A549 (cell line): ENCODE measurements at regions not wholly inside any gene's neighbourhood (a gene's known extent, or its start where the extent isn't known, plus 50 kb on each side); places are given as distances from the start of the nearest gene placed in this dataset.

Experiments used
- ATAC-seq, 2 experiments: fragments of 200-7000 bp in 1 of 2; fragments of >200 bp in 1 of 2; cut with Nextera tagmentation in 1 of 2; cut with Tn5 transposase in 1 of 2; 3 replicates each; pipeline versions ENCODE4 v1.8.0 to v1.9.1; 2018 to 2020; ENCODE audit warnings: mild to moderate bottlenecking in 1 of 2, moderate library complexity in 1 of 2
- CTCF ChIA-PET: fragments of 300-600 bp; sonication (Branson Sonifier 250); formaldehyde crosslinking; extraction: SDS; loops from one replicate; lab custom pipeline; 2021; ENCODE audit warnings: antibody characterized with exemption, inconsistent platforms; lab: Yijun Ruan, JAX
- POLR2A ChIA-PET: fragments of 350-600 bp; formaldehyde crosslinking; extraction: SDS; loops from one replicate; lab custom pipeline; 2021; ENCODE audit warnings: antibody characterized with exemption, inconsistent platforms; lab: Yijun Ruan, JAX
- DNase-seq, 2 experiments: peaks; one replicate each; pipeline versions ENCODE4 v3.0.0 to v3.0.0-alpha.2; 2011 to 2016; ENCODE audit warnings: low read depth in 1 of 2, low spot score in 1 of 2
- FAIRE-seq: peaks from 2 replicates; lab custom pipeline; 2011; peaks lifted over from hg19 to GRCh38; lab: Jason Lieb, UNC
- H3K27ac ChIP-seq, 2 experiments: fragments of >200 bp; sonication (Bioruptor Twin); formaldehyde crosslinking; 3 replicates each; pipeline ENCODE4 v1.5.1; 2016 to 2017
- H3K4me1 ChIP-seq: fragments of >200 bp; sonication (Bioruptor Twin); formaldehyde crosslinking; 3 replicates; pipeline ENCODE4 v1.6.1; 2016
- H3K4me2 ChIP-seq: fragments of >200 bp; sonication (Bioruptor Twin); formaldehyde crosslinking; 3 replicates; pipeline ENCODE4 v1.6.1; 2016
- H3K4me3 ChIP-seq: fragments of >200 bp; sonication (Bioruptor Twin); formaldehyde crosslinking; 3 replicates; pipeline ENCODE4 v1.5.1; 2016
- H3K9me3 ChIP-seq: fragments of >200 bp; sonication (Bioruptor Twin); formaldehyde crosslinking; 3 replicates; pipeline ENCODE4 v1.6.1; 2016
- BHLHE40 ChIP-seq: IDR thresholded peaks from 2 replicates; pipeline ENCODE4 v1.6.1; 2012; ENCODE audit warnings: low read depth, low read length, inconsistent platforms
- EHF ChIP-seq: fragments of 250-450 bp; sonication (Bioruptor Pico); IDR thresholded peaks from 2 replicates; pipeline ENCODE4 v1.5.0; 2020; ENCODE audit warnings: mild to moderate bottlenecking
- ESRRA ChIP-seq: fragments of 150-350 bp; IDR thresholded peaks from 2 replicates; pipeline ENCODE4 v1.6.1; 2014; ENCODE audit warnings: mild to moderate bottlenecking, low read length, borderline replicate concordance
- FOSL2 ChIP-seq, 2 experiments: fragments of 450-650 bp in 1 of 2; fragments of >200 bp in 1 of 2; sonication (Bioruptor Twin) in 1 of 2; formaldehyde crosslinking; IDR thresholded peaks; 2 replicates each; pipeline versions ENCODE4 v1.5.0 to v1.6.1; 2016 to 2020; ENCODE audit warnings: mild to moderate bottlenecking in 1 of 2, moderate library complexity in 1 of 2
- FOXS1 ChIP-seq: fragments of 250-450 bp; sonication (Bioruptor Pico); IDR thresholded peaks from 2 replicates; pipeline ENCODE4 v1.5.0; 2020; ENCODE audit warnings: mild to moderate bottlenecking, moderate library complexity
- HEYL ChIP-seq: fragments of 250-450 bp; sonication (Bioruptor Pico); IDR thresholded peaks from 2 replicates; pipeline ENCODE4 v1.8.0; 2021; ENCODE audit warnings: mild to moderate bottlenecking, moderate library complexity
- HOXA7 ChIP-seq: fragments of 250-450 bp; sonication (Bioruptor Pico); IDR thresholded peaks from 2 replicates; pipeline ENCODE4 v1.5.0; 2020; ENCODE audit warnings: mild to moderate bottlenecking, moderate library complexity
- HOXB13 ChIP-seq: fragments of 250-450 bp; sonication (Bioruptor Pico); IDR thresholded peaks from 2 replicates; pipeline ENCODE4 v1.5.0; 2020; ENCODE audit warnings: low read depth, mild to moderate bottlenecking, moderate library complexity
- HOXB5 ChIP-seq: fragments of 250-450 bp; sonication (Bioruptor Pico); IDR thresholded peaks from 2 replicates; pipeline ENCODE4 v1.5.0; 2020; ENCODE audit warnings: mild to moderate bottlenecking, moderate library complexity
- JUN ChIP-seq, 2 experiments: fragments of >200 bp; sonication (Bioruptor Twin); formaldehyde crosslinking; IDR thresholded peaks; 2 replicates in 1 of 2; 3 replicates in 1 of 2; pipeline ENCODE4 v1.6.1; 2016 to 2017
- JUNB ChIP-seq: fragments of >200 bp; sonication (Bioruptor Twin); formaldehyde crosslinking; IDR thresholded peaks from 2 replicates; pipeline ENCODE4 v1.6.1; 2016
- KDM1A ChIP-seq: fragments of 200-600 bp; sonication (generic); IDR thresholded peaks from 2 replicates; pipeline ENCODE4 v1.6.1; 2016; ENCODE audit warnings: low read depth, mild to moderate bottlenecking
- KDM5A ChIP-seq: fragments of 200-600 bp; sonication (generic); IDR thresholded peaks from 2 replicates; pipeline ENCODE4 v1.6.1; 2016; ENCODE audit warnings: antibody characterized with exemption, mild to moderate bottlenecking
- NFE2L2 ChIP-seq: fragments of 150-350 bp; conservative IDR thresholded peaks from 2 replicates; pipeline ENCODE4 v1.6.1; 2014; ENCODE audit warnings: low read length
- NPAS2 ChIP-seq: fragments of 250-450 bp; sonication (Bioruptor Pico); IDR thresholded peaks from 2 replicates; pipeline ENCODE4 v1.8.0; 2022; ENCODE audit warnings: mild to moderate bottlenecking, moderate library complexity, borderline replicate concordance
- NR3C1 ChIP-seq: fragments of >200 bp; sonication (Bioruptor Twin); formaldehyde crosslinking; IDR thresholded peaks from 3 replicates; pipeline ENCODE4 v1.6.1; 2017
- RAD21 ChIP-seq, 2 experiments: fragments of >200 bp in 1 of 2; sonication (Bioruptor Twin) in 1 of 2; formaldehyde crosslinking in 1 of 2; IDR thresholded peaks in 1 of 2; conservative IDR thresholded peaks in 1 of 2; 2 replicates in 1 of 2; 3 replicates in 1 of 2; pipeline ENCODE4 v1.6.1; 2012 to 2018; ENCODE audit warnings: inconsistent platforms in 1 of 2
- RCOR1 ChIP-seq: fragments of 150-350 bp; IDR thresholded peaks from 2 replicates; pipeline ENCODE4 v1.6.1; 2014; ENCODE audit warnings: antibody characterized with exemption, low read length, low read depth
- RNF2 ChIP-seq: fragments of 200-600 bp; sonication (generic); IDR thresholded peaks from 2 replicates; pipeline ENCODE4 v1.6.1; 2016; ENCODE audit warnings: low read depth, mild to moderate bottlenecking, antibody characterized with exemption, moderate library complexity, borderline replicate concordance
- TP53 ChIP-seq: fragments of 250-450 bp; sonication (Bioruptor Pico); IDR thresholded peaks from 2 replicates; pipeline ENCODE4 v1.5.0; 2021; ENCODE audit warnings: mild to moderate bottlenecking, moderate library complexity
- ZFP36 ChIP-seq: fragments of 450-650 bp; IDR thresholded peaks from 2 replicates; pipeline ENCODE4 v1.6.1; 2014; ENCODE audit warnings: borderline replicate concordance; ENCODE audit not compliant: partially characterized antibody
- ZNF302 ChIP-seq: fragments of 250-450 bp; sonication (Bioruptor Pico); IDR thresholded peaks from 2 replicates; pipeline ENCODE4 v1.9.0; 2021; ENCODE audit warnings: inconsistent platforms, mild to moderate bottlenecking, moderate library complexity
- WGBS: methylation state at CpG from one replicate; pipeline ENCODE4 v1.1.6; 2017; ENCODE audit errors: missing lambda C conversion rate; 5-methylcytosine and 5-hydroxymethylcytosine counted together
- TF ChIP-seq, protein P1 (sequence below): fragments of >200 bp; sonication (Bioruptor Twin); formaldehyde crosslinking; IDR thresholded peaks from 3 replicates; pipeline ENCODE4 v1.6.1; 2016
- TF ChIP-seq, protein P2 (sequence below): fragments of 250-450 bp; sonication (Bioruptor Pico); IDR thresholded peaks from 2 replicates; pipeline ENCODE4 v1.5.0; 2020; ENCODE audit warnings: low read depth, mild to moderate bottlenecking, moderate library complexity
- TF ChIP-seq, protein P3 (sequence below): fragments of >200 bp; sonication (Bioruptor Twin); formaldehyde crosslinking; IDR thresholded peaks from 2 replicates; pipeline ENCODE4 v1.6.1; 2016
- TF ChIP-seq, protein P4 (sequence below): fragments of 150-350 bp; IDR thresholded peaks from 2 replicates; pipeline ENCODE4 v1.6.1; 2014; ENCODE audit warnings: low read depth, mild to moderate bottlenecking, low read length
- TF ChIP-seq, protein P5 (sequence below): fragments of >200 bp; sonication (Bioruptor Twin); formaldehyde crosslinking; IDR thresholded peaks from 3 replicates; pipeline ENCODE4 v1.5.1; 2016

DNA sequence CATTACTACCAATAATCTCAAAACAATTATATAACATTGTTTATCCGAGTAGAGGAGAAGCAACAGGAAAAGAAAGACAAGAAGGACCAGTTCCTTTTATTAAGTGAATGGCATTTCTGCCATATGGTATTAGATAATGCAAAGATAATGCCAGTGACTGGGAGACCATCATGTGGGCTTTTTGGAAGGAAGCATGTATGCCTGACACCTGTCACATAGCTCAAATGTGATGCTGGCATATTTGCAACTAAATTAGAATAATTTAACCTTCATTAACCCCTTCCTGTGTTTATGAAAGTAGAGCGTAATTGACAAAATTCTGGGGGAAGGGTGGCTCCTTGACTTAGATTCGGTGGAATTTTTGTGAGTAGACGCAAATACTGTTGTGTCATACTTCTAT is 733.0 kb downstream of the TUSC7 start:
- H3K9me3 ChIP-seq: no peaks in the 10 kb centered on the region
- WGBS: 67% methylated on average over 4 of the region's 4 CpGs
- ChIA-PET POLR2A (no interaction called here), CTCF (no interaction called here)
- H3K4me3 ChIP-seq: no peak overlapping the region
- H3K4me2 ChIP-seq: no peak overlapping the region
- no peak for FAIRE-seq
- TF ChIP-seq EHF (CRISPR knock-in tag) (no peak), TP53 (CRISPR knock-in tag) (no peak), HOXA7 (CRISPR knock-in tag) (no peak), RAD21 (conservative IDR thresholded peaks at IDR 0.05 in 1 of 2, IDR thresholded peaks at IDR 0.05 in 1 of 2) (no peak), ZNF302 (CRISPR knock-in tag) (no peak), RNF2 (no peak), NR3C1 (no peak), KDM1A (no peak), KDM5A (no peak), BHLHE40 (no peak), NPAS2 (CRISPR knock-in tag) (no peak), FOXS1 (CRISPR knock-in tag) (no peak), HOXB13 (CRISPR knock-in tag) (no peak), FOSL2 (IDR thresholded peaks at IDR 0.05) (no peak), FOSL2 (CRISPR knock-in tag; IDR thresholded peaks at IDR 0.05) (no peak), HOXB5 (CRISPR knock-in tag) (no peak)
- TF ChIP-seq, protein P1, sequence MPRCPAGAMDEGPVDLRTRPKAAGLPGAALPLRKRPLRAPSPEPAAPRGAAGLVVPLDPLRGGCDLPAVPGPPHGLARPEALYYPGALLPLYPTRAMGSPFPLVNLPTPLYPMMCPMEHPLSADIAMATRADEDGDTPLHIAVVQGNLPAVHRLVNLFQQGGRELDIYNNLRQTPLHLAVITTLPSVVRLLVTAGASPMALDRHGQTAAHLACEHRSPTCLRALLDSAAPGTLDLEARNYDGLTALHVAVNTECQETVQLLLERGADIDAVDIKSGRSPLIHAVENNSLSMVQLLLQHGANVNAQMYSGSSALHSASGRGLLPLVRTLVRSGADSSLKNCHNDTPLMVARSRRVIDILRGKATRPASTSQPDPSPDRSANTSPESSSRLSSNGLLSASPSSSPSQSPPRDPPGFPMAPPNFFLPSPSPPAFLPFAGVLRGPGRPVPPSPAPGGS: no peak
- TF ChIP-seq, protein P2, sequence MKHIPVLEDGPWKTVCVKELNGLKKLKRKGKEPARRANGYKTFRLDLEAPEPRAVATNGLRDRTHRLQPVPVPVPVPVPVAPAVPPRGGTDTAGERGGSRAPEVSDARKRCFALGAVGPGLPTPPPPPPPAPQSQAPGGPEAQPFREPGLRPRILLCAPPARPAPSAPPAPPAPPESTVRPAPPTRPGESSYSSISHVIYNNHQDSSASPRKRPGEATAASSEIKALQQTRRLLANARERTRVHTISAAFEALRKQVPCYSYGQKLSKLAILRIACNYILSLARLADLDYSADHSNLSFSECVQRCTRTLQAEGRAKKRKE: no peak
- TF ChIP-seq, protein P3, sequence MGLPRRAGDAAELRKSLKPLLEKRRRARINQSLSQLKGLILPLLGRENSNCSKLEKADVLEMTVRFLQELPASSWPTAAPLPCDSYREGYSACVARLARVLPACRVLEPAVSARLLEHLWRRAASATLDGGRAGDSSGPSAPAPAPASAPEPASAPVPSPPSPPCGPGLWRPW: no peak
- TF ChIP-seq, protein P4, sequence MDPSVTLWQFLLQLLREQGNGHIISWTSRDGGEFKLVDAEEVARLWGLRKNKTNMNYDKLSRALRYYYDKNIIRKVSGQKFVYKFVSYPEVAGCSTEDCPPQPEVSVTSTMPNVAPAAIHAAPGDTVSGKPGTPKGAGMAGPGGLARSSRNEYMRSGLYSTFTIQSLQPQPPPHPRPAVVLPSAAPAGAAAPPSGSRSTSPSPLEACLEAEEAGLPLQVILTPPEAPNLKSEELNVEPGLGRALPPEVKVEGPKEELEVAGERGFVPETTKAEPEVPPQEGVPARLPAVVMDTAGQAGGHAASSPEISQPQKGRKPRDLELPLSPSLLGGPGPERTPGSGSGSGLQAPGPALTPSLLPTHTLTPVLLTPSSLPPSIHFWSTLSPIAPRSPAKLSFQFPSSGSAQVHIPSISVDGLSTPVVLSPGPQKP: no peak
- DNase-seq: no peak
- H3K4me1 ChIP-seq: no peaks in the 10 kb centered on the region
- ATAC-seq: no peak
- no peak overlapping the region for H3K27ac ChIP-seq

DNA sequence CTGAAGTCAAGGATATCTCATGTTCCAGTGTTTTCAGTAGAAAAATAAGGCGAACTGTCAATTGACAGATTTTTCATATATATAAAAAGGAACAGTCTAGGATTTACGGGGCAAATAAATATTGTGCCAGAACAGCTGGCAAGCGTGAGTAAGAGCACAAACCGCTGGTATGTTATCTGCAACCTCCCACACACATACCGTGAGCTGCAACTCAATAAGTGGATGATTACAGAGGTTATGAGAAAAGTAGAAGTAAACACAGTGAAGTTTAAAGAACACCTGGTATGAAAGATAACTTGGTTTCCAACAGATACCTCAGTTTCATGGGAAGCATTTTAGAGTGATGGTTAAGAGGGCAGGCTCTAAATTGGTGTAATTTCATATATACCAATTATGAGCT is 733.4 kb downstream of the TUSC7 start:
- no peak for FAIRE-seq
- DNase-seq: no peak
- CTCF ChIA-PET: no interaction called here
- Histone ChIP-seq H3K27ac (no peak overlapping the region), H3K4me1 (no peaks in the 10 kb centered on the region), H3K4me3 (no peak overlapping the region), H3K4me2 (no peak overlapping the region), H3K9me3 (no peaks in the 10 kb centered on the region)
- ATAC-seq: no peak
- TF ChIP-seq, protein P4: no peak
- TF ChIP-seq, protein P2: no peak
- TF ChIP-seq JUN (IDR thresholded peaks at IDR 0.05) (no peak), JUNB (no peak), NFE2L2 (no peak), HEYL (CRISPR knock-in tag) (no peak), ZFP36 (no peak), ESRRA (no peak), RCOR1 (no peak)
- TF ChIP-seq, protein P5, sequence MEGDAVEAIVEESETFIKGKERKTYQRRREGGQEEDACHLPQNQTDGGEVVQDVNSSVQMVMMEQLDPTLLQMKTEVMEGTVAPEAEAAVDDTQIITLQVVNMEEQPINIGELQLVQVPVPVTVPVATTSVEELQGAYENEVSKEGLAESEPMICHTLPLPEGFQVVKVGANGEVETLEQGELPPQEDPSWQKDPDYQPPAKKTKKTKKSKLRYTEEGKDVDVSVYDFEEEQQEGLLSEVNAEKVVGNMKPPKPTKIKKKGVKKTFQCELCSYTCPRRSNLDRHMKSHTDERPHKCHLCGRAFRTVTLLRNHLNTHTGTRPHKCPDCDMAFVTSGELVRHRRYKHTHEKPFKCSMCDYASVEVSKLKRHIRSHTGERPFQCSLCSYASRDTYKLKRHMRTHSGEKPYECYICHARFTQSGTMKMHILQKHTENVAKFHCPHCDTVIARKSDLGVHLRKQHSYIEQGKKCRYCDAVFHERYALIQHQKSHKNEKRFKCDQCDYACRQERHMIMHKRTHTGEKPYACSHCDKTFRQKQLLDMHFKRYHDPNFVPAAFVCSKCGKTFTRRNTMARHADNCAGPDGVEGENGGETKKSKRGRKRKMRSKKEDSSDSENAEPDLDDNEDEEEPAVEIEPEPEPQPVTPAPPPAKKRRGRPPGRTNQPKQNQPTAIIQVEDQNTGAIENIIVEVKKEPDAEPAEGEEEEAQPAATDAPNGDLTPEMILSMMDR: no peak
- POLR2A ChIA-PET: no interaction called here
- 62% methylated on average over 5 of the region's 5 CpGs for WGBS
